Right lobe of liver (tissue), 4 donors: ENCODE measurements at regions not wholly inside any gene's neighbourhood (a gene's known extent, or its start where the extent isn't known, plus 50 kb on each side); places are given as distances from the start of the nearest gene placed in this dataset.

Experiments
- POLR2A ChIP-seq: fragments of 450-650 bp; IDR thresholded peaks from one replicate; pipeline ENCODE4 v1.6.1; 2017; ENCODE audit warnings: antibody characterized with exemption, mild to moderate bottlenecking
- TF ChIP-seq, protein P1 (sequence below), 4 donors: fragments of 200-600 bp in 3 of 4; fragments of 450-650 bp in 1 of 4; IDR thresholded peaks; one replicate each; pipeline versions ENCODE4 v1.5.1 to v1.8.0; 2016 to 2022; ENCODE audit warnings: antibody characterized with exemption in 4 of 4, mild to moderate bottlenecking in 2 of 4
- donor health status: DM: no; HTN: no; CAD: no.
- donor health status: DM: no; HTN: no; CAD: no.
- donor health status: DM: no; HTN: yes; CAD: no.

DNA sequence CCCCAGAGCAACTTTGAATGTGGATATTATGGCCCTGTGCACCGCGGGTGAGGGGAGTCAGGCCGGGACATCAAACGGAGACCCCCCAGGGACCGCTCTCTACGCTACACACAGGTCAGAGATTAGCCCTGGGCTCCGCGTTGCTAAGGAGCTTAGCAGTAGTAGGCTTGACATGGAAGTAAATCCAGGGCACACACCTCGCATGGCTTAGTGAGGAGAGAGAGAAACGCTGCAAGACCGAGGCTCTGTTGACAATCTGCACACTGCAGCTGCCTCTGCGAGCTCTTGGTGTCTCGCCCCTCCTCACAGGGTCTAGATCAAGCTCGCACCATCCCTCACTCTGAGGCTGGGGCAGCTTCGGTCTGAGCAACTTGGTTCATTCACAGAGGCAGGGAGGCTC, 116.1 kb upstream of the CDH4 start:
- TF ChIP-seq, protein P1, sequence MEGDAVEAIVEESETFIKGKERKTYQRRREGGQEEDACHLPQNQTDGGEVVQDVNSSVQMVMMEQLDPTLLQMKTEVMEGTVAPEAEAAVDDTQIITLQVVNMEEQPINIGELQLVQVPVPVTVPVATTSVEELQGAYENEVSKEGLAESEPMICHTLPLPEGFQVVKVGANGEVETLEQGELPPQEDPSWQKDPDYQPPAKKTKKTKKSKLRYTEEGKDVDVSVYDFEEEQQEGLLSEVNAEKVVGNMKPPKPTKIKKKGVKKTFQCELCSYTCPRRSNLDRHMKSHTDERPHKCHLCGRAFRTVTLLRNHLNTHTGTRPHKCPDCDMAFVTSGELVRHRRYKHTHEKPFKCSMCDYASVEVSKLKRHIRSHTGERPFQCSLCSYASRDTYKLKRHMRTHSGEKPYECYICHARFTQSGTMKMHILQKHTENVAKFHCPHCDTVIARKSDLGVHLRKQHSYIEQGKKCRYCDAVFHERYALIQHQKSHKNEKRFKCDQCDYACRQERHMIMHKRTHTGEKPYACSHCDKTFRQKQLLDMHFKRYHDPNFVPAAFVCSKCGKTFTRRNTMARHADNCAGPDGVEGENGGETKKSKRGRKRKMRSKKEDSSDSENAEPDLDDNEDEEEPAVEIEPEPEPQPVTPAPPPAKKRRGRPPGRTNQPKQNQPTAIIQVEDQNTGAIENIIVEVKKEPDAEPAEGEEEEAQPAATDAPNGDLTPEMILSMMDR (IDR thresholded peaks at IDR 0.05): no peak
- no peak for TF ChIP-seq POLR2A
